GM18505 (cell line): ENCODE measurements at regions not wholly inside any gene's neighbourhood (a gene's known extent, or its start where the extent isn't known, plus 50 kb on each side); places are given as distances from the start of the nearest gene placed in this dataset.
"Not testable (repeated sequence)": the region's sequence is repeated elsewhere in the genome, so short reads cannot be mapped to it uniquely, and the experiment has no call there.

ENCODE experiments used
- ATAC-seq: cut with Tn5 transposase; IDR thresholded peaks from one replicate; pipeline ENCODE4 v1.9.1; 2021; ENCODE audit not compliant: unreplicated experiment
- POLR2A ChIP-seq: IDR thresholded peaks from 4 replicates; pipeline ENCODE4 v1.6.1; 2011; ENCODE audit warnings: borderline replicate concordance; ENCODE audit not compliant: insufficient read depth, insufficient read length; ENCODE audit errors: extremely low read depth

DNA sequence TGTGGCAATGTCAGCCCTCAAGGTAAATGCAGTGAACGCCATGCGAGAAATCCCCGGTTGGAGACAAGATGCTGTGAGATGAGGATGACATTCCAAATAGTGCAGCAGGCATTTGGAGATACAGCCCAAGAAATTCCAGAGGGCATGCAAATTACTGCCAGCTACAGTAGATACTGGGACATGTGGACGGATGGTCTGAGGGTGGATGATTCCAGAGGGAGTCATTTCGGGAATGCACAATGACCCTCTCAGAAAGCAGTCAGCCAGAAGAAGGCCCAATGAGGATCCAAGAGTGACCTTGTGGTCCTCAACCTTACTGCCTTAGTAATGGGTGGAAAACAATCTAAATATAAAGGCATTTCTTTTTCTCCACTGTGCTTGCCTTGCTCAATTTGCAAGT lies 111.3 kb downstream of the HNRNPLL start:
- no peak for TF ChIP-seq POLR2A
- ATAC-seq, result no peak

DNA sequence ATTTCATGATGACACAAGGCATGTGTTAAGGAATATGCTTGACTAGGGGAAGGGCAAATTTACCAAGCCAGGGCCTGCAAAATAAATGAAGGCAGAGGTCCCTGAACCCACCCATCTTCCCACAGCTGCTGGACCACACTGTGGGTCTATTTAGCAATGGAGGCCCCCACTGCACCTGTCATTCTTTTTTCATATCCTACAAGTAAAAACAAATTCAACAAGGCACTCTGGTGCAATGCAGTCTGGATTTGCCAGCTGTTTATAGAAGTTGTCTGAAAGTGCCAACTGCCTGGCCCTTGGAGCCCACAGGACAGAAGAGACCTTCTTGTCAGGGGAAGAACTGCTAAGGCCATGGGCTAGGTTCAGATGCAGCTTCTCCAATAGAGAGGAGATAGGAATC lies 112.8 kb upstream of the ATL2 start:
- TF ChIP-seq POLR2A, result no peak
- no peak for ATAC-seq

DNA sequence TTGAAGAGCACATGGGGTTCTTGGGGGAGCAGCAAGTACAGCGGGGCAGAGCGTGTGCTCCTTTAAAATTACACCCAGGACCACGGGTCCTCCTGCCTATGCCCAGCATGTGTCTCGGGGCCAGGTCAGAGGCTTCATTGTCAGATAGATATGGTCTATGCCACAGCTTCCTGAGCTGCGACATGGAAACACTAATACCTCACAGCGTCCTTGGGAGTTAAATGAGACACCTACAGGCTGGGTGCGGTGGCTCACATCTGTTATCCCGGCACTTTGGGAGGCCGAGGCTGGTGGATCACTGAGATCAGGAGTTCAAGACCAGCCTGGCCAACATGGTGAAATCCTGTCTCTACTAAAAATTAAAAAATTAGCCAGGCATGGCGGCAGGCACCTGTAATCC lies 110.8 kb upstream of the ATL2 start:
- TF ChIP-seq POLR2A, result no peak
- ATAC-seq, result no peak

DNA sequence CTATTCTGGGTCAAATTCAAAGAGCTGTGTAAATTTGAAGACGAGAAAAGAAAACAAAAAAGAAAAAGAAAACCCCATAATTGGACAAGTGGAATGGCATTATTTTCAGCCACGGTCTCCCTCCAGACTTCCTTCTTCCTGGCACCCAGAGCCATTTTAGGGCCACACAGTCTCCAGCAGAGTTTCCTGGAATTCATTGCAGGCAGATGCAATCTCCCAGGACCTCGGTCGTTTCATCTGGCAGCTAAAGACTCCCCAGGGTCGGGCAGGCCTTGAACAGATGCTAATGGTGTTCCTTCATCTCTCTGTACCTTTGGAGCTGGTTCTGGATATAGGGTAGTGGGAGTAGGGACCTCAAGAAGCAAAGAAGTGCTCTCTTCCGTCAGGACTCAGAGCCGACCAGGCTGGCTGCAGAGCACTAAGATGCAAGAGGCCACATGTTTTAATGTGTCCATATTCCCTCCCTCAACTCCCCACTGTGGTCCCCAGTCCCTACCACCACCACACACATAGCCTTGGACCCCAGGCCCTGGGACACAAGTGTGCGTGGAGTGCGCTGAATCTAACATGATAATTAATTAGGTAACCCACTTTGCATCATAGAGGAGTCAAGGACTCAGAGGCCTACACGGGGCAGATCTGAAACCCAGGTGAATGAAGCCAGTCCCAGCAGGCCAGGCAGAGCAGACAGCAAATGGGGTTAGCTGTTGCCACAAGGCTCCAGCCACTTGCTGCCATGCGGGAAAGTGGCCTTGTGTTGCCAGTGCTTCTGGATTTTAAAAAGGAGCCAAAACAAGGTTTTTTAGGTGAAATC lies 109.3 kb upstream of the ATL2 start:
- ATAC-seq, result no peak
- TF ChIP-seq POLR2A, result no peak

DNA sequence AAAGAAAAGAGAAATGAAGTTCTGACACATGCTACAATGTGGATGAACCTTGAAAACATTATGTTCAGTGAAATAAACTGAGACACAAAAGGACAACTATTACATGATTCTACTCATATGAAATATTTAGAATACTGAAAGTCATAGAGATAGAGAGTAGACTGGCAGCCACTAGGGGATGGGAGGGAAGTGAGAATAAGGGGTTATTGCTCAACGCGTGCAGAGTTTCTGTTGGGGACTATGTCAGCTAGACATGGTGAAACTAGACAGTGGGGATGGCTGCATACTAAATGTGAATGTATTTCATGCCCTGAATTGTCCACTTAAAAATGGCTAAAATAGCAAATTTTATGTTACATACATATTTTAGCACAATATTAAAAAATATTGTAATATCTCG lies 108.7 kb upstream of the ATL2 start:
- no peak for TF ChIP-seq POLR2A
- peak; percentile 81 for ATAC-seq

DNA sequence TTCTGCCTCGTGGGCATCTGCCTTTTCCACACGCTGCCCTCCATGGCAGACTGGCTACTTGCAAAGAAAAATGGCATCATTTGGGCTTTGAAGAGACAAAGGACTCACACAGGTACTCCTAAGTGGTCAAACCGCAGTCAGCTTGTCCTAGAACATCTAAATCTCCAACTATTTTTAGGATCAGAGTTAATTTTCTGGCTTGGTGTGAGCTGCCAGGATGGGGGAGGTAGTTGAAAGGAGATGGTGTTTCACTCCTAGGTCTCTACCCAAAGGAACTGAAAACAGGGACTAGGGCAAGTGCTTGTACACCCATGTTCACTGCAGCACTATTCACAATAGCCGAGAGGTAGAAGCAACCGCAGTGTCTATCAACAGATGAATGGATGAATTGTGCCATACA lies 107.9 kb upstream of the ATL2 start:
- no peak for TF ChIP-seq POLR2A
- no peak for ATAC-seq

DNA sequence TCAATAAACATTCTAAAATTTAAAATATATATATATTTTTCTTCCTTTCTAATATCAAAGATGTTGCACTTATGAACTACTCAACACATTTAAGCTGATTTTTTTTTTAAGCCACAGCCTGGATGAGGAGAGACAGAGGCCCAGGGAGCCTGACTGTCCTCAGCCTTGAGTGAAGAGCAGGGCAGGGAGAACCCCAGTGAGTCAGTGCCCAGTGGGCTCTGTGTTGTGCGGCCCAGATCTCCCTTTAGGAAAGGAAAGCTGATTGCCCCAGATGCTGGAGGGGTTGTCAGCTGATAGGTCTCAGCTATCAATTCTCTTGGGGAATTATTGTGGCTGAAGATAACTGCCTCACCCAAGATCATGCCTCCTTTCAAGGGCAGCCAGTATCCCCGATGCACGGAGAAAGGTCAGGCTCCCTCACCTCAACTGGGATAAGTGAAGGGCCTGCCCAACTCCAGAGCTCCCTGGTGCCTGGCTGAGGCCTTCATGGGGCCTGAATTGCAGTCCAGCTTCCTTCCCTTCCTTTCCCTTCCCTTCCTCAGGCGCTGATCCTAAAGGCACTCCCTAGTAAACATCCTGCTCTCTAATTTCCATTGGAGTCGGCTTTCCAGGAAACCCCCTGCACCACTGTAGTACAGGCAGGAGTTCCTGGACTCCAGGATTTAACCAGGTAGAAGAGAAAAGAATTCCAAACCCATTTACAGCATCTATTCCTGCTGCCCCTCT lies 106.9 kb upstream of the ATL2 start:
- no peak for TF ChIP-seq POLR2A
- no peak for ATAC-seq

DNA sequence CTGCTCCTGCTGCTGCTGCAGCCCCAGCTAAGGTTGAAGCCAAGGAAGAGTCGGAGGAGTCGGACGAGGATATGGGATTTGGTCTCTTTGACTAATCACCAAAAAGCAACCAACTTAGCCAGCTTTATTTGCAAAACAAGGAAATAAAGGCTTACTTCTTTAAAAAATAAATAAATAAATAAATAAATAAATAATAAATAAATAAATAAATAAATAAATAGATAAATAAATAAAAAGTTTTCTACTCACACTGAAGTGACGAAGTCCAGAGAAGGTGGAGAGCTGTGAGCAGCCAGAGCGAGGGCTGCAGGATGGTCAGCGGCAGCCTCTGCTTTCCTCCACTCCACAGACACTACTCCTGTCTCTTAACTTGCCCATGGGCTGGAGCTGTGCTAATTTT lies 105.6 kb upstream of the ATL2 start:
- not testable (repeated sequence) for ATAC-seq

DNA sequence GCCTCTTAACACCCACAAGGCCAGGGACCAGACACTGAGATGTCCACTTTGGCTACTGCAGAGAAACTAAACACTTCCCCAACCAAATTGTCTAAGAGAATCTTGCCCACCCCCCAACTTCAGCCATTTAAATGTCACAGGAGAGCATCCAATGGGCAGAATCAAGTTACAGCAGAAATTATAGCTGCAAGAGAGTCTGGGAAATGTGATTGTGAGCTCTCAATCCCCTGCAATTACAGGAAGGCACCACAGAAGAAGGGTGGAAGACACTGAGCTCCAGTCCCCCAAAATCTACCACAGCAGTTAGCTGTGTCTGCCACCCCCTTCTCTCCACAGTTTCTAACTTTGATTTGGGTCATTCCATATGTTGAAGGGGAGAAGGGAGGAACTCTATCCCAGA lies 103.5 kb upstream of the ATL2 start:
- no peak for ATAC-seq
- no peak for TF ChIP-seq POLR2A

DNA sequence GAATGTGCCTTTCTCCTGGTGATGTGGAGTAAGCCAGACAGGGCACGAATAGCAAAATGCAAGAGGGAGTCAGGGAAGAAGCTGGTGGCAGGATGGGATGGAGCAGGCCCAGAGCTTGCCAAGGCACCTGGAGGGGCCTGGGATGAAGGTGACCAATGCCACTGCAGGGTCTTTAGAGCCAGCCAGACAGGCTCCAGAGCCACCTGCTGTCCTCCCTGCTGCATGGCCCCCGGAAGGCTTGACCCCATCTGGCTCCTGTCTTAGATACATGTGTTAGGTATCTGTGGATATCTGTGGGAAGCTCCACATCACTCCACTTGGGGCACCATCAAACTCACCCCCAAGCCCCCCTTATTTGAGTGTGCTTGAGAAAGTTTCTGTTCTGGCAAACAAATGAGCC lies 99.9 kb upstream of the ATL2 start:
- ATAC-seq, result no peak
- no peak for TF ChIP-seq POLR2A

DNA sequence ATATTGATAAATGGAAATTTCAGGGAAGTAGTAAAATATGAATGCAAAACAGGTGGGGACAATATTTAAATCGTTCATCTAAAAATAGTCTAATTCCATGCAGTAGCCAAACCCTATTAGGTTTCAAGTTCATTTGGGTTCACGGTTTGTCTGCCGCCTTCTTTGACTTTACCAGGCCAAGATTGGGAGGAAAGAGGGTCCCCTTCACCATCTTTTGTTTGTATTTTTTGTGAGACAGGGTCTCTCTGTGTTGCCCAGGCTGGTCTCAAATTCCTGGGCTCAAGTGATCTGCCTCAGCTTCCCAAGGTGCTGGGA lies 98.5 kb upstream of the ATL2 start:
- no peak for TF ChIP-seq POLR2A
- no peak for ATAC-seq

DNA sequence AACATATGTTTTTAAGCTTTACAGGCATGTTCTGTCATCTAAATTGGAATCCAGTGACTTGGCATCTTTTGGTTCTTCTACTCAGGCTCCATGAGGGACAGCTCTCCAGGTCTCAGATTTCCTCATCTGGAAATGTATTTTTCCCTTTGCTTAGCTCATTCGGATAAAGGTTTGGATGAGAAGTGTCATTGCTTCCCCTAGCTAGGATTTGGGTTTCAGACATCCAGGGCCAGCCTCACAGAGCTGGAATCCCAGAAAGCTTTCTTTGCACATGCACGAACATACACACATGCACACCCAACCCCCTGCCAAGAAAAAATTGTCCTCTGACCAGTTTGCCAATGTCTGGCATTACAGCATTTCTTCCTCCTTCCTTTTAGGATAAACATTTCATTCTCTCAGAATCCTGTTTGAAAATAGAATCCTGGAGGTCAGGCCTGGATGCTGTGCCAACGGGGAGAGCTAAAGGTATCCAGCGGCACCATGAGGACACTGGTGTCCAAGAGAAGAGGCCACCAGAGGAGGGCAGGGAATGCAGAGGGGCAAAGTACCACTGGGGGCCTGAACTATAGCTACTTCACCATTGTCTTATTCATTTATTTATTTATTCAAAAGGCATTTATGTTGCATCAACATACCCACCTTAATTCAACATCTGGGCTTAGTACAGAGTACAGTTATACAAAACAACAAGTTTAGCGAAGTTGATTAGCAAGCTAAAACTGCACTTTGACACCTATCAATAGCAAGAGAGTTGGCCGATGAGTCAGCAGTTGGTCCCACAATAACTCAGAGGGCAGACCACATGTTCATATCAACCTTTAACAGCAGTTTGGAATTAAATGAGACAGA lies 97.9 kb upstream of the ATL2 start:
- no peak for ATAC-seq
- TF ChIP-seq POLR2A, result no peak

DNA sequence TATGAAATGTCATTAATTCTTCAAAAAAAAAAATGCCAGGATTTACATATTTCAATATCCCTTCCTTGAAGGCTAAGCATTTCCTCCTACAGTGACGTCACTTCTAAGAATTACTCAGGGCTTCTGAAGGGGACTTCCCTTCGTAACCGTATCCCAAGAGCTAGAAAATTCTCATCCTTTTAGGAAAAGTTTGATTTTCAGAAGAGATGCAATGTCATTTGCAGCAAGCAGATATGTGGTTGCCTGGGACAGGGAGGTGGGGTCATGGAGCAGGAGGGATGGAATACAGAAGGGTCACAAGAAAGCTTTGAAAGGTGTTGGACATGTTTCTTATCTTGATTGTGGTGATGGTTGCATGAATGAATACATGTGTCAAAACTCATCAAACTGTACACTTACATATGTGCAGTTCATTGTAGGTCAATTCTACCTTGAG lies 97.0 kb upstream of the ATL2 start:
- TF ChIP-seq POLR2A, result no peak
- no peak for ATAC-seq
